Chondrocyte (in vitro differentiated cells): ENCODE measurements at regions not wholly inside any gene's neighbourhood (a gene's known extent, or its start where the extent isn't known, plus 50 kb on each side); places are given as distances from the start of the nearest gene placed in this dataset.

Experiments
- DNase-seq: peaks from one replicate; pipeline ENCODE4 v3.0.0; 2021; ENCODE audit warnings: mixed read lengths, low spot score
- H3K27ac Mint-ChIP-seq: one replicate; pipeline ENCODE4 v1.8.0; 2021; ENCODE audit warnings: mild to moderate bottlenecking, moderate library complexity, mixed read lengths; ENCODE audit not compliant: unreplicated experiment
- H3K27me3 Mint-ChIP-seq: 2 replicates; pipeline ENCODE4 v1.8.0; 2021; ENCODE audit warnings: low read depth, mixed read lengths
- H3K36me3 Mint-ChIP-seq: 2 replicates; pipeline ENCODE4 v1.8.0; 2021; ENCODE audit warnings: low read depth, mixed read lengths
- H3K4me1 Mint-ChIP-seq: 2 replicates; pipeline ENCODE4 v1.8.0; 2021; ENCODE audit warnings: low read depth, mild to moderate bottlenecking, mixed read lengths
- H3K4me3 Mint-ChIP-seq: one replicate; pipeline ENCODE4 v1.8.0; 2021; ENCODE audit warnings: mild to moderate bottlenecking, moderate library complexity, mixed read lengths; ENCODE audit not compliant: unreplicated experiment
- H3K9me3 Mint-ChIP-seq: 2 replicates; pipeline ENCODE4 v1.8.0; 2021; ENCODE audit warnings: low read depth, mixed read lengths
- CTCF ChIP-seq: fragments of 200-600 bp; sonication (generic); IDR thresholded peaks from 2 replicates; pipeline ENCODE4 v1.5.0; 2021; ENCODE audit warnings: antibody characterized with exemption, mild to moderate bottlenecking, moderate library complexity

- TF ChIP-seq CTCF, result no peak
- Mint-ChIP-seq H3K36me3 (no peaks in the 10 kb centered on the region), H3K27ac (no peak overlapping the region), H3K27me3 (no peaks in the 10 kb centered on the region), H3K9me3 (no peaks in the 10 kb centered on the region), H3K4me1 (no peaks in the 10 kb centered on the region), H3K4me3 (no peak overlapping the region)
- no peak for DNase-seq
Observed at GRCh38 chr16:49216593-49216992, 65.0 kb downstream of the CBLN1 start.

- DNase-seq, result no peak
- no peaks in the 10 kb centered on the region for H3K27me3 Mint-ChIP-seq
- no peak overlapping the region for H3K27ac Mint-ChIP-seq
- no peaks in the 10 kb centered on the region for H3K36me3 Mint-ChIP-seq
- H3K4me3 Mint-ChIP-seq, result no peak overlapping the region
- H3K9me3 Mint-ChIP-seq, result no peaks in the 10 kb centered on the region
- no peak for TF ChIP-seq CTCF
- H3K4me1 Mint-ChIP-seq, result no peaks in the 10 kb centered on the region
Observed at GRCh38 chr16:49213594-49213993, 68.0 kb downstream of the CBLN1 start.

GRCh38 chr16:49204191-49204590 is 77.4 kb downstream of the CBLN1 start:
- H3K4me1 Mint-ChIP-seq, result no peaks in the 10 kb centered on the region
- H3K4me3 Mint-ChIP-seq, result no peak overlapping the region
- no peaks in the 10 kb centered on the region for H3K9me3 Mint-ChIP-seq
- H3K36me3 Mint-ChIP-seq, result no peaks in the 10 kb centered on the region
- no peak for DNase-seq
- H3K27ac Mint-ChIP-seq, result no peak overlapping the region
- peaks cover 1% of the 10 kb centered on the region for H3K27me3 Mint-ChIP-seq
- TF ChIP-seq CTCF, result no peak

GRCh38 chr16:49203361-49203760 is 78.3 kb downstream of the CBLN1 start:
- DNase-seq, result no peak
- Mint-ChIP-seq H3K27me3 (peaks cover 1% of the 10 kb centered on the region), H3K4me3 (no peak overlapping the region), H3K27ac (no peak overlapping the region), H3K36me3 (no peaks in the 10 kb centered on the region), H3K9me3 (no peaks in the 10 kb centered on the region), H3K4me1 (no peaks in the 10 kb centered on the region)
- no peak for TF ChIP-seq CTCF

GRCh38 chr16:49201118-49201517 is 80.5 kb downstream of the CBLN1 start:
- TF ChIP-seq CTCF, result no peak
- Mint-ChIP-seq H3K27me3 (no peaks in the 10 kb centered on the region), H3K27ac (no peak overlapping the region), H3K4me3 (no peak overlapping the region), H3K36me3 (no peaks in the 10 kb centered on the region), H3K4me1 (no peaks in the 10 kb centered on the region), H3K9me3 (no peaks in the 10 kb centered on the region)
- DNase-seq, result no peak
